ENCODE measurements at regions not wholly inside any gene's neighbourhood (a gene's known extent, or its start where the extent isn't known, plus 50 kb on each side); places are given as distances from the start of the nearest gene placed in this dataset.

DNA sequence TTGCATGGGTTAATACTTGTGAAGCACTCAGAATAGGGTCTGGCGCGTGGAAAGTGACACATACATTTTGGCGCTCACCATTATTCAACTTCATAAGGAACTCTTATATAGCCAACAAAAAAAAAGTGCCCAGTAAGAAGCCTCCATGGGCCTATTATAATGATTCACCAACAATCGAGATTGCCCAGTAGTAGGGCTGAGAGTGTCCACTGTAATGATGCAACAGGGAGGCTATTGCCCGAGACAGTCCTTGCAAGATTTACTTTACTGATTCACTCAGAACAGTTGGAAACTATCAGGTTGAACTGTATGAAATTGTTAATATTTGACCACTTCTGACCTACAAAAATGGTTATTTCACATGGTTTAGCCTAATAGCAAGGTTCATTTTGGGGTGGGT is 86.0 kb downstream of the PJA1 start:
- Mint-ChIP-seq H3K36me3 (ENCODE audit: low read depth) (no peaks in the 10 kb centered on the region), H3K9me3 (no peaks in the 10 kb centered on the region), H3K27ac (no peak overlapping the region), H3K4me3 (no peak overlapping the region), H3K4me1 (ENCODE audit: low read depth) (no peaks in the 10 kb centered on the region), H3K27me3 (no peaks in the 10 kb centered on the region)
- TF ChIP-seq, protein P1, sequence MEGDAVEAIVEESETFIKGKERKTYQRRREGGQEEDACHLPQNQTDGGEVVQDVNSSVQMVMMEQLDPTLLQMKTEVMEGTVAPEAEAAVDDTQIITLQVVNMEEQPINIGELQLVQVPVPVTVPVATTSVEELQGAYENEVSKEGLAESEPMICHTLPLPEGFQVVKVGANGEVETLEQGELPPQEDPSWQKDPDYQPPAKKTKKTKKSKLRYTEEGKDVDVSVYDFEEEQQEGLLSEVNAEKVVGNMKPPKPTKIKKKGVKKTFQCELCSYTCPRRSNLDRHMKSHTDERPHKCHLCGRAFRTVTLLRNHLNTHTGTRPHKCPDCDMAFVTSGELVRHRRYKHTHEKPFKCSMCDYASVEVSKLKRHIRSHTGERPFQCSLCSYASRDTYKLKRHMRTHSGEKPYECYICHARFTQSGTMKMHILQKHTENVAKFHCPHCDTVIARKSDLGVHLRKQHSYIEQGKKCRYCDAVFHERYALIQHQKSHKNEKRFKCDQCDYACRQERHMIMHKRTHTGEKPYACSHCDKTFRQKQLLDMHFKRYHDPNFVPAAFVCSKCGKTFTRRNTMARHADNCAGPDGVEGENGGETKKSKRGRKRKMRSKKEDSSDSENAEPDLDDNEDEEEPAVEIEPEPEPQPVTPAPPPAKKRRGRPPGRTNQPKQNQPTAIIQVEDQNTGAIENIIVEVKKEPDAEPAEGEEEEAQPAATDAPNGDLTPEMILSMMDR (IDR thresholded peaks at IDR 0.05): no peak
- ChIA-PET POLR2A (no interaction called here), CTCF (no interaction called here)
- intact Hi-C loops (cut with micrococcal nuclease): no loop called here
- no peak for DNase-seq
- no peak for ATAC-seq

DNA sequence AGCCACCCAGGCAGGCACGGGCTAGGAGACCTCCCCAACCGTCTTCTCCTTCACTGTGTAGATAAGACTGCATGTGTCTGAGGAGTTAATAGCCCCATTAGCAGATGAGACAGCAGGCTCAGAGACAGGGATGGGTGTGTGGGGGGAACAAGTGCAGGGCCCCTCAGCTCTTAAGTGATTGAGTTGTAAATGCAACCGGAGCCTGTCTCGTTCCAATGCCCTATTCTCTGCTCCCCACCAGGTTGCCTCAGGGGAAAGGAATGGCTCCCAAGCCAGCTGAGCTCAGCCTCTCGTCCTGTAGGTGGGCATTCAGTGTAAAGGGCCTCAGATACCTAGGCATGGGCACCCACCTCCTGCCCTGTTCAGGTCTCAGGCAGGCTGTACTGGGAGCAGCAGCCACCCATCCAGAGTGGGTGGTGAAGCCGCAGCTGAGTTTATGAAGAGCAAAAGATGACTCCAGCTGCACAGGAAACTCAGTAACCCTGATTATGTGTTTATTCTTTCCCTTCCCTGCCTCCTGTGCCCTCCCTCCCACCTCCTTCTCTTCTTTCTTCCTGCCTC is 87.3 kb downstream of the PJA1 start:
- DNase-seq: no peak
- H3K27me3 Mint-ChIP-seq: no peaks in the 10 kb centered on the region
- no peak overlapping the region for H3K4me3 Mint-ChIP-seq
- no peak for ATAC-seq
- H3K9me3 Mint-ChIP-seq: no peaks in the 10 kb centered on the region
- TF ChIP-seq, protein P1 (IDR thresholded peaks at IDR 0.05): no peak
- no peaks in the 10 kb centered on the region for H3K4me1 Mint-ChIP-seq (ENCODE audit: low read depth)
- H3K27ac Mint-ChIP-seq: no peak overlapping the region
- H3K36me3 Mint-ChIP-seq (ENCODE audit: low read depth): no peaks in the 10 kb centered on the region
- intact Hi-C loops (cut with micrococcal nuclease): no loop called here
- CTCF ChIA-PET: no interaction called here
- POLR2A ChIA-PET: no interaction called here

DNA sequence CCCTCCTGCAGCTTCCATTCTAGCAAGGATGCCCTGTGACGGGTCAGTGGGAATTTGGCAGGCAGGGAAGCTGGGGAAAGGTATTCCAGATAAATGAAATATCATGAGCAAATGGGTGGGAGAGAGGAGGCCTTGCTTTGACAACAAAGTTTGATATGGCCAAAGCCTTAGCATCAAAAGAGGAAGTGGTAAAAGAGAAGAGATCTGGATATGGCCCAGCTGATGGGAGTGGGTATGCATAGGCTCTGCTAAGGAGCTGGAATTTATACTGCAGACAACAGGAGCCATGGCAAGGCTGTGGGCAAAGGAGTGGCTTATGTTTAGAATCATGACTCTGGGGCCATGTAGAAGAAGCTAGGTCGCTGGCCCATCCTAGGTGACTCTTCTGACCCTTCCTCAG is 89.2 kb downstream of the PJA1 start:
- Mint-ChIP-seq H3K27ac (no peak overlapping the region), H3K9me3 (no peaks in the 10 kb centered on the region), H3K27me3 (no peaks in the 10 kb centered on the region), H3K36me3 (ENCODE audit: low read depth) (no peaks in the 10 kb centered on the region), H3K4me3 (no peak overlapping the region), H3K4me1 (ENCODE audit: low read depth) (no peaks in the 10 kb centered on the region)
- TF ChIP-seq, protein P1 (IDR thresholded peaks at IDR 0.05): no peak
- ATAC-seq (no peak), DNase-seq (no peak)
- ChIA-PET POLR2A (no interaction called here), CTCF (no interaction called here)
- intact Hi-C loops (cut with micrococcal nuclease): no loop called here

DNA sequence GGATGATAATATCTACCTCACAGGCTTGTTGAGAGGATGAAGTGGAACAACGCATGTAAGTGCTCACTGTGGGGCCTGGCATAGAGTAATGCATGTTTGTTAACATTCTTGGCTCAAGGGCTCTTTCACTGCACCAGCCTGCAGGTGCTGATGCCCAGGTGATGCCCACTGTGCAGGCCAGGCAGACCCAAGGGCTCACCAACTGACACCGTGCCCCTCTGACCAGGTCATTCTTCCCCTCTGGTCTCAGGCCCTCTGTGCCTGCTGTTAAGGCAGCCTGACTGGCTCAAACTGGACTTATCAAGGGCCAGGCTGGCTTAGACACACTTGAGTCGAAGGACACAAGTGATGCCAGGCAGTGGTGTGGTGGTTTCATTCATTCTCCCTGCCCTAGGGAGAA is 90.5 kb downstream of the PJA1 start:
- CTCF ChIA-PET: no interaction called here
- Mint-ChIP-seq H3K4me1 (ENCODE audit: low read depth) (no peaks in the 10 kb centered on the region), H3K27ac (no peak overlapping the region), H3K36me3 (ENCODE audit: low read depth) (no peaks in the 10 kb centered on the region), H3K4me3 (no peak overlapping the region), H3K27me3 (no peaks in the 10 kb centered on the region), H3K9me3 (no peaks in the 10 kb centered on the region)
- POLR2A ChIA-PET: interaction anchor here (0.6 kb wide), 1 partner anchor 37 kb away, joined by 3 read pairs; no protein-coding TSS in a partner anchor
- no peak for ATAC-seq
- intact Hi-C loops (cut with micrococcal nuclease): no loop called here
- TF ChIP-seq, protein P1 (IDR thresholded peaks at IDR 0.05): no peak
- DNase-seq: no peak

DNA sequence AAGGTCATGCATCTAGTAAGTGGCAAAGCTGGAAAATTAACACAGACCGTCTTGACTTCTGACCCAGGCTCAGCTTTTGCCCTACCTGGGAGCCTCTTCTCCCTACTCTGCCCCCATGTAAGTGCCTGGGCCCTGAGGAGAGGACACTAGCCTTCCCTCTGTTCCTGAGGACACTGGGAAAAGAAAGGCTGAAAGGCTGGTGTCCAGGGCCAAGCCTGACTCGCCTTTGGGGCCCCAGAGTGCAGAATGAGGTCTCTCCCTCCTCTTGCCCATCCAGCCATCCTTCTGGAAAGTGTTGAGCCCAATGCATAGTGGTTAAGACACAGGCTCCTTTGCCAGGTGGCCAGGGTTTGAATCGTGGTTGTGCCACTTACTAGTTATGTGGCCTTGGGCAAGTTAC is 91.5 kb downstream of the PJA1 start:
- Mint-ChIP-seq H3K4me1 (ENCODE audit: low read depth) (no peaks in the 10 kb centered on the region), H3K36me3 (ENCODE audit: low read depth) (no peaks in the 10 kb centered on the region), H3K4me3 (no peak overlapping the region), H3K27me3 (no peaks in the 10 kb centered on the region), H3K9me3 (no peaks in the 10 kb centered on the region), H3K27ac (no peak overlapping the region)
- TF ChIP-seq, protein P1 (IDR thresholded peaks at IDR 0.05): no peak
- intact Hi-C loops (cut with micrococcal nuclease): no loop called here
- ChIA-PET POLR2A (no interaction called here), CTCF (no interaction called here)
- DNase-seq: no peak
- no peak for ATAC-seq

Data from activated CD8-positive, alpha-beta T cell treated with anti-CD3 and anti-CD28 coated beads for 36 hours (primary cell).